ENCODE measurements at regions not wholly inside any gene's neighbourhood (a gene's known extent, or its start where the extent isn't known, plus 50 kb on each side); places are given as distances from the start of the nearest gene placed in this dataset.
"Not testable (repeated sequence)": the region's sequence is repeated elsewhere in the genome, so short reads cannot be mapped to it uniquely, and the experiment has no call there.

DNA sequence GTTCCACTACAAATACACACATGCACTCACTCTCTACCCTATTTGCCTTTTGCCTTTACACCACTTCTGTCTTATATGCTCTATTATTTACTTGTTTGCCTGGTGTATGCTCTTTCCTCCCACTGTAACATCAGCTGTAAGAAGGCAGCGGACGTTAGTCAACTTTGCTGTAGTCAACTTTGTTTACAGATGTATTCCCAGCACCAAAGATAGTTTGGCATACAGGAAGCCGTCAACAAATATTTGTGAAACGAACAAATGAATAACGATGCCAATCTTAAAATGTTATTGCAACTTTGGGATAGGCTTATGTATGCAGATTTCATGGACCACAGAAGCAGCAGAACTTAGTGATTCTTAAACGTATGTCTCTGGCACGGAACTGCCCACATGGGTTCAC, 138.3 kb upstream of the GALNT2 start:
- Mint-ChIP-seq H3K4me1 (ENCODE audit: low read depth) (no peaks in the 10 kb centered on the region), H3K27ac (no peak overlapping the region), H3K4me3 (no peak overlapping the region), H3K9me3 (ENCODE audit: insufficient read depth) (no peaks in the 10 kb centered on the region), H3K27me3 (ENCODE audit: low read depth) (peaks cover 31% of the 10 kb centered on the region), H3K36me3 (ENCODE audit: low read depth) (no peaks in the 10 kb centered on the region)
- ATAC-seq (no peak), DNase-seq (no peak)
- CTCF ChIA-PET: no interaction called here
- POLR2A ChIA-PET: no interaction called here

DNA sequence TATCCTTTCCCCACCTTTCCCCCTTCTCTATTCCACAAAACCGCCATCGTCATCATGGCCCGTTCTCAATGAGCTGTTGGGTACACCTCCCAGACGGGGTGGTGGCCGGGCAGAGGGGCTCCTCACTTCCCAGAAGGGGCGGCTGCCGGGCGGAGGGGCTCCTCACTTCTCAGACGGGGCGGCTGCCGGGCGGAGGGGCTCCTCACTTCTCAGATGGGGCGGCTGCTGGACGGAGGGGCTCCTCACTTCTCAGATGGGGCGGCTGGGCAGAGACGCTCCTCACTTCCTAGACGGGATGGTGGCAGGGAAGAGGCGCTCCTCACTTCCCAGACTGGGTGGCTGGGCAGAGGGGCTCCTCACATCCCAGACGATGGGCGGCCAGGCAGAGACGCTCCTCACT, 135.3 kb upstream of the GALNT2 start:
- ATAC-seq; H3K9me3 Mint-ChIP-seq (ENCODE audit: insufficient read depth); H3K4me1 Mint-ChIP-seq (ENCODE audit: low read depth); CTCF ChIA-PET; H3K27ac Mint-ChIP-seq; POLR2A ChIA-PET; DNase-seq; H3K36me3 Mint-ChIP-seq (ENCODE audit: low read depth); H3K4me3 Mint-ChIP-seq: not testable (repeated sequence)
- peaks cover 25% of the 10 kb centered on the region for H3K27me3 Mint-ChIP-seq (ENCODE audit: low read depth)

DNA sequence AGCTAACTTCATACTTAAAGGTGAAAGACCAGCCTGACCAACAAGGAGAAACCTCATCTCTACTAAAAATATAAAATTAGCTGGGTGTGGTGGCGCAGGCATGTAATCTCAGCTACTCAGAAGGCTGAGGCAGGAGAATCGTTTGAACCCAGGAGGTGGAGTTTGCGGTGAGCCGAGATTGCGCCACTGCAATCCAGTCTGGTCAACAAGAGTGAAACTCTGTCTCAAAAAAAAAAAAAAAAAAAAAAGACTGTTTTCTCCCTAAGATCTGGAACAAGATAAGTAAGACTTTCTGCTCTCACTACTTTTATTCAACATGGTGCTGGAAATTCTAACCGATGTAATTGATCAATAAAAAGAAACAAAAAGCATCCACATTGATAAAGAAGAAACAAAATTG, 131.9 kb upstream of the GALNT2 start:
- POLR2A ChIA-PET; CTCF ChIA-PET; H3K4me3 Mint-ChIP-seq; ATAC-seq; H3K9me3 Mint-ChIP-seq (ENCODE audit: insufficient read depth); DNase-seq; H3K36me3 Mint-ChIP-seq (ENCODE audit: low read depth); H3K27ac Mint-ChIP-seq; H3K4me1 Mint-ChIP-seq (ENCODE audit: low read depth): not testable (repeated sequence)
- H3K27me3 Mint-ChIP-seq (ENCODE audit: low read depth): peaks cover 21% of the 10 kb centered on the region

DNA sequence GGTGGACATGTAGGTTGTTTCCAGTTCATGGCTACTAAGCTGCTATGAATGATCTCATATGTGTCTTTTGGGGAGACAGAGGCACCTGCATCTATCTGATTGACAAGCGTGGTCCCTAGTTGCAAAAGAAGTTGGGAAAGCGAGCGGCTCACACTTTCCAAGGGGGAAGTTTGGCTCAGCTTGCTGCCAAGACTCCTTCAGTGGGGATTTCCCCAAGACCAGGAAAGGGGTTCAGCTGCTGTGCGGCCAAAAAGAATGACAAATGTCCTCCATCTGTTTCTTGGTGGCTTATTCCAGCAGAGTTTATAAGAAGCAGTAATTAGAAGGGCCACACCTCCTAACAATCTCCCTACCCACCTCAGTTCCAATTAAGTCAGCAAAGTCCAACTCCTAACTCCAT, 128.5 kb upstream of the GALNT2 start:
- Mint-ChIP-seq H3K36me3 (ENCODE audit: low read depth) (no peaks in the 10 kb centered on the region), H3K4me1 (ENCODE audit: low read depth) (no peaks in the 10 kb centered on the region), H3K4me3 (no peak overlapping the region), H3K27ac (no peak overlapping the region), H3K27me3 (ENCODE audit: low read depth) (peaks cover 15% of the 10 kb centered on the region), H3K9me3 (ENCODE audit: insufficient read depth) (no peaks in the 10 kb centered on the region)
- no peak for DNase-seq
- ATAC-seq: no peak
- ChIA-PET CTCF (no interaction called here), POLR2A (interaction anchor here (0.6 kb wide), 1 partner anchor 847 kb away, joined by 3 read pairs; no protein-coding TSS in a partner anchor)

DNA sequence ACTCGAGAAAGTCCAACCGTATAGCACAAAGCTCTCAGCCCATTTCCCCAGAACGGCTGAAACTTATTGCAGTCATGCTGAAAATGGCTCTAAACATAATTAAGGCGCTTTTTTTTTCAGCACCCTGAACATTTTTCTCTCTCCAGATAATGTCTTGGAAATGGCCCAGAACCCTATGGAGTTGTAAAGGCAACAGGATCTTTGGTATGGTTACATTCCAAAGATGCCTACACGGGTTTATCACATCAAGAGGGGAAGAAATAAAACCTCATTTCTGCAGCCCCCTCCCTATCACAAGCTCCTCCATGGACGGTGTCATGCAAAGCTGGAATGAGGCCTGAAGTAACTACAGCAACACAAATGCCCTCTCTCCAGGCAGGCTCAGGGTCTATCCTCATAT, 126.4 kb upstream of the GALNT2 start:
- no peaks in the 10 kb centered on the region for H3K4me1 Mint-ChIP-seq (ENCODE audit: low read depth)
- H3K27ac Mint-ChIP-seq: no peak overlapping the region
- no peaks in the 10 kb centered on the region for H3K36me3 Mint-ChIP-seq (ENCODE audit: low read depth)
- DNase-seq: no peak
- CTCF ChIA-PET: no interaction called here
- H3K9me3 Mint-ChIP-seq (ENCODE audit: insufficient read depth): no peaks in the 10 kb centered on the region
- peaks cover 6% of the 10 kb centered on the region for H3K27me3 Mint-ChIP-seq (ENCODE audit: low read depth)
- POLR2A ChIA-PET: no interaction called here
- no peak overlapping the region for H3K4me3 Mint-ChIP-seq
- no peak for ATAC-seq

DNA sequence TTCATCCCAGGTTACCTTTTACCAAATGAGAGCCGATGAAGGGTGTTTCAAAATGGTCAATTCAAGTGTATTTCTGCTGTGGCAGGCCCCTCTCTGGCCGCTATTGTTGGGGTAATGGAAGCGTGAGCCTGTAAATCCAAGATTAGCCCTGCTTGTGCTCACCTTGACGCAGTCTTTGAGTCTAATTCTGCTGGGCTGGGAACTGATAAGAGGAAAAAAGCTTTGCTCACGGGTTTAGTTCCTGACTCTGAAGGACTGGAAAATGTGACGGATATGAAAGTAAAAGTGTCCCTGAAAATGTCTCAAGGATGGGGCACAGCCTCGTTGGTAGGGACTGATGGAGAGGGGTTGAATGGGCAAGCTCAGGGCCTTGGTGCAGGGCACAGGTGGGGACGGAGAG, 125.9 kb upstream of the GALNT2 start:
- peaks cover 6% of the 10 kb centered on the region for H3K27me3 Mint-ChIP-seq (ENCODE audit: low read depth)
- no peaks in the 10 kb centered on the region for H3K36me3 Mint-ChIP-seq (ENCODE audit: low read depth)
- DNase-seq (no peak), ATAC-seq (no peak)
- CTCF ChIA-PET: no interaction called here
- H3K9me3 Mint-ChIP-seq (ENCODE audit: insufficient read depth): no peaks in the 10 kb centered on the region
- POLR2A ChIA-PET: no interaction called here
- no peak overlapping the region for H3K27ac Mint-ChIP-seq
- no peaks in the 10 kb centered on the region for H3K4me1 Mint-ChIP-seq (ENCODE audit: low read depth)
- H3K4me3 Mint-ChIP-seq: no peak overlapping the region

DNA sequence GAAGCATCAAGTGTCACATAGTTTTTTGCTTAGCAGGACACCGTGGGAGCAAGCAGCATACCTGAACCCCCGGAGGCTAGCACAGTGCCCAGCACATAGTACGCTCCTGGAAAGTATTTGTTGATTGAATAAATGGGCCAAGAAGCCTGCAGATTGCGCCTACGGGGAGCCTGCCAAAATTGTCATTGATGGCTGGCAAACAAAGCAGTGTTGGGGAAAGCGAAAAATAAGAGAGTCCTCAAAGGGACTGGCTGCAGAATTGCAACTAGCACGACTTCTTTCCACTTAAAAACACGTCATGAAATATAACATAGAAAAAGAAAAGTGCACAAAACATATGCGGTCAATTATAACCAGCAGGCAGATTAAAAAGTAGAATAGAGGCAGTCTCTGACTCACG, 125.2 kb upstream of the GALNT2 start:
- no peak overlapping the region for H3K4me3 Mint-ChIP-seq
- no peaks in the 10 kb centered on the region for H3K4me1 Mint-ChIP-seq (ENCODE audit: low read depth)
- CTCF ChIA-PET: no interaction called here
- no peak overlapping the region for H3K27ac Mint-ChIP-seq
- peaks cover 6% of the 10 kb centered on the region for H3K27me3 Mint-ChIP-seq (ENCODE audit: low read depth)
- POLR2A ChIA-PET: no interaction called here
- no peaks in the 10 kb centered on the region for H3K9me3 Mint-ChIP-seq (ENCODE audit: insufficient read depth)
- DNase-seq: no peak
- no peak for ATAC-seq
- H3K36me3 Mint-ChIP-seq (ENCODE audit: low read depth): no peaks in the 10 kb centered on the region

DNA sequence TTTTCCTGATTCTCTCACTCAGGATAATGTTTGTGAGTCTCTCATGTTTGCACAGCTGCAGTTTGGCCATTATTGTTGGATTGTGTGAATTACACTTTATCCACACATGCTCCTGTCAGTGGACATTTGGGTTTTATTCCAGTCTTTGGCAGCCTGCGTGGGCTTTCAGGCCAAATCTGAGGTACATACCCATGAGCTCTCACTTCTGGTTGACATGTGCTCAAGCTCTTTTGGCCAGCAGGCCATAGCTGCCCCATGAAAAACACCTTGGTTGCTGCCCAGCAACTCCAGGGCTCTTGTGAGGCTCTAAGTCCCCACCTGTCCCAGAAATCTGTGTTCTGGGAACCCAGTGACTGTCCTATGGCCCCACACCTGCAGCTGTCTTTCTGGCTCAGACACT, 124.5 kb upstream of the GALNT2 start:
- POLR2A ChIA-PET: no interaction called here

DNA sequence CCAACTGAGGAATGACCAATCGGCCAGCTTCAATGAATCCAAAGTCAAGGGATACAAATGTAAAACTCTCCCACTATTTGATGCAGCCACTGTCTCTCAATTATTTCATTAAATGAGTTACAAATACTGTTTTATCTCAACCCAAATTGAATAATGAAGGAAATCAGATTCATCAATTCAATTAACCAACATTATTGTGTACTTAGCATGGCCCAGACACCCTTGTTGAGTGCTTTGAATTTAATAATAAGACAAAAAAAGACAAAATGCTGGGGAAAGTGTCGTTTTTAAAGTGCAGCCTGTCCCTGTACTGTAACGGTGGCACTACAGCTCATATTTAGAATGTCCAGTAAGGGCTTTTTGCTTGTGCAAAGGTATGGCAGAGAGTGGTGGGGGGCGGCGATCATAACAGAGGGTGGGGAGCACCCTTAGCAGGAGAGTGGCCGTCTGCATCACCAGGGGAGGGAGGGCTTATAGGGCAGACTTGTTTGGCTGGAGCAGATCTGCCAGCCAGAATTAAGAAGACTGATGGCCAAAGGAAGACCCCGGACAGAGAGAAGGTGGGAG, 123.8 kb upstream of the GALNT2 start:
- peaks cover 4% of the 10 kb centered on the region for H3K27me3 Mint-ChIP-seq (ENCODE audit: low read depth)
- ChIA-PET POLR2A (no interaction called here), CTCF (interaction anchor here (0.5 kb wide), 1 partner anchor 213 kb away, joined by 3 read pairs; no protein-coding TSS in a partner anchor)
- H3K36me3 Mint-ChIP-seq (ENCODE audit: low read depth): no peaks in the 10 kb centered on the region
- ATAC-seq (no peak), DNase-seq (no peak)
- H3K9me3 Mint-ChIP-seq (ENCODE audit: insufficient read depth): no peaks in the 10 kb centered on the region
- H3K4me1 Mint-ChIP-seq (ENCODE audit: low read depth): no peaks in the 10 kb centered on the region
- no peak overlapping the region for H3K27ac Mint-ChIP-seq
- no peak overlapping the region for H3K4me3 Mint-ChIP-seq

More for the DNA sequence above, 124.5 kb upstream of the GALNT2 start:
- H3K9me3 Mint-ChIP-seq (ENCODE audit: insufficient read depth): no peaks in the 10 kb centered on the region
- peaks cover 6% of the 10 kb centered on the region for H3K27me3 Mint-ChIP-seq (ENCODE audit: low read depth)
- ATAC-seq (no peak), DNase-seq (no peak)
- CTCF ChIA-PET: no interaction called here
- no peaks in the 10 kb centered on the region for H3K4me1 Mint-ChIP-seq (ENCODE audit: low read depth)
- no peak overlapping the region for H3K4me3 Mint-ChIP-seq
- no peaks in the 10 kb centered on the region for H3K36me3 Mint-ChIP-seq (ENCODE audit: low read depth)
- no peak overlapping the region for H3K27ac Mint-ChIP-seq

DNA sequence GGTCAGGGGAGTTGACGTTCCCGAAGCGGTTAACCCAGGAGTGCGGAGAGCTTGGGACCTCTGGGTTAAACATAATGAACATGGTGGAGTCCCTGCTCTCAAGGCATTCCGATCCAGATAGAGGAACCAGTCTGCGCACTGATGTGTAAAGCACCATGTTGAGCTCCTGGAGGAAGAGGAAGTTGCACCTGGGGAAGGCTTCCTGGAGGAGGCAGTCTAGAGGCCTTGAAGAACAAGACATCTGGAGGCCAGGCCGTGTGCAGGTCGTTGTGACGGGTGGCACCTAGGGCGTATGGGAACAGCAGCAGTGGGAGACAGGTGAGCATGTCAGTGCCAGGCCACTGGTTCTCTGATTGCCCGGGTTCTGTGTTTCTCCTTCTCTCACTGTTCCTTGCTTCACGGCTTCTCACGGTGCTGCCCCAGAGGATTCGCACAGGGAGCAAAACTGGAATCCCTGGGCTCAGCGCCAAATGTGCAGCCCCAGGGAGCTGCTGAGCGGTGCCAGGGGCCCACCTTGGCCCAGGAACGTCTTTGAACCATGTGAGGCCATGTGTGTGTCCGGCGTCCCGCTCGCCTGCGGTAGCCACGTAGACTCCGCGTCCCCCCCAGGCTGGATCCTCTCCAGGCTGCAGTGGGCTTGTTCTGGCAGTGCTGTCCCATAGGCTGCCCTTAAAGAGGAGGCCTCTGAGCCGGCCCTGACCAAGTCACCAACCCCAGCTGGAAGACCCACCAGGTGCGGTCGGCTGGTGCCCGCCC, 122.9 kb upstream of the GALNT2 start:
- ChIA-PET POLR2A (no interaction called here), CTCF (no interaction called here)
- peaks cover 3% of the 10 kb centered on the region for H3K27me3 Mint-ChIP-seq (ENCODE audit: low read depth)
- no peaks in the 10 kb centered on the region for H3K36me3 Mint-ChIP-seq (ENCODE audit: low read depth)
- no peak overlapping the region for H3K27ac Mint-ChIP-seq
- no peak for ATAC-seq
- DNase-seq: no peak
- no peaks in the 10 kb centered on the region for H3K9me3 Mint-ChIP-seq (ENCODE audit: insufficient read depth)
- no peaks in the 10 kb centered on the region for H3K4me1 Mint-ChIP-seq (ENCODE audit: low read depth)
- H3K4me3 Mint-ChIP-seq: no peak overlapping the region

DNA sequence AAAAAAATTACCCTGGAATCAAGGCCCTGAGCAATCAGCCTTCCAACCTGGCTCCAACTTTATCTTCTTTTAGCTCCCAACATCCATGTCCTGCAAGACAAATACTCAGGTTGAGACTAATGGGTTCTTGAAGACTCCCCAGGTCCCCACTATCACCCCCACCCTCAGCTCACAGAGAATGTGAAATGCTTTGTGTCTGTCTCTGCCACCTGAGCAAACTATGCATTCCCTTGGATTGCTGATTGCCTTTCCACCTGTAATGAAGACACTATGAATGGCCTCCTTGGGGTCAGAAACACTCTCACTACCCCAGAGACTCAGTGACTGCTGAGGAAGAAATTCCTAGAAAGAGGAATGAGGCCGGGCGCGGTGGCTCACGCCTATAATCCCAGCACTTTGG, 121.2 kb upstream of the GALNT2 start:
- no peaks in the 10 kb centered on the region for H3K9me3 Mint-ChIP-seq (ENCODE audit: insufficient read depth)
- H3K4me3 Mint-ChIP-seq: no peak overlapping the region
- CTCF ChIA-PET: no interaction called here
- POLR2A ChIA-PET: no interaction called here
- DNase-seq (no peak), ATAC-seq (no peak)
- H3K36me3 Mint-ChIP-seq (ENCODE audit: low read depth): no peaks in the 10 kb centered on the region
- H3K27ac Mint-ChIP-seq: no peak overlapping the region
- no peaks in the 10 kb centered on the region for H3K4me1 Mint-ChIP-seq (ENCODE audit: low read depth)
- H3K27me3 Mint-ChIP-seq (ENCODE audit: low read depth): peaks cover 13% of the 10 kb centered on the region

DNA sequence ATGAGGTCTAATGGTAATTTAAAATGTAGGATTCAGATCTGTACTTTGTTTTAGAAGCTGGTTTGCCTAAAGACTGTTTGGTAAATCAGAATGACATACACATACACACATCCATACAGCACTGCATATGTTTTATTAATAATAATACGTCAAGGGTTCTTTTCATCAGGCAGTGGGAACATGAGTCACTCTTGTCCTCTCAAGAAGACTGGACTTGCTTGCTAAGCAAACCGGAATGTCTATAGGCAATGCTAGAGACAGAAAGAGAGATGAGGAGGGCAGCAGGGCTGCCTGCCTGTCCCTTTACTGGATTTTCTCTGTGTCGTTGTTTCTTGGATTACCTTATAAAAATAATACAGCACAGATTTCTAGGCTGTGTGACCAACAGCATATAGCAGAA, 119.1 kb upstream of the GALNT2 start:
- no peak for ATAC-seq
- CTCF ChIA-PET: no interaction called here
- no peaks in the 10 kb centered on the region for H3K9me3 Mint-ChIP-seq (ENCODE audit: insufficient read depth)

DNA sequence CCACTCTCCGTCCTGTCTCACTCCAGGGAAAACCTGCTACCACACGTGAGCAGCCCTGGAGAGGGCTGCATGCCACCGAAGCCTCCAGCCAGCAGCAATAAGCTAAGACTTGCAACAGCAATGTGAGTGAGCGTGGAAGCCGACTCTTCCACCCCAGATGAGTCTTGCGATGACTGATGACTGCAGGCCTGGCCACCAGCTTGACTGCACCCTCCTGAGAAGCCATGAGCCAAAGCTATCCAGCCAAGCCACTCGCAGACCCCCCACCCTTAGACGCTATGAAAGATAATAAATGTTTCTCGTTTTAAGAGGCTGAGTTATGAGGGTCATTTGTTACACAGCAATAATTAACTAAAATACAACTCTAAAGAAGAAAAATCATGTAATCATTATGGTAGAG, 118.6 kb upstream of the GALNT2 start:
- Mint-ChIP-seq H3K9me3 (ENCODE audit: insufficient read depth) (no peaks in the 10 kb centered on the region), H3K4me3 (no peak overlapping the region), H3K4me1 (ENCODE audit: low read depth) (no peaks in the 10 kb centered on the region), H3K27me3 (ENCODE audit: low read depth) (peaks cover 15% of the 10 kb centered on the region), H3K36me3 (ENCODE audit: low read depth) (no peaks in the 10 kb centered on the region), H3K27ac (no peak overlapping the region)
- DNase-seq (no peak), ATAC-seq (no peak)
- ChIA-PET POLR2A (no interaction called here), CTCF (no interaction called here)

More for the DNA sequence above, 119.1 kb upstream of the GALNT2 start:
- POLR2A ChIA-PET: no interaction called here
- no peak for DNase-seq
- peaks cover 15% of the 10 kb centered on the region for H3K27me3 Mint-ChIP-seq (ENCODE audit: low read depth)
- H3K4me3 Mint-ChIP-seq: no peak overlapping the region
- no peaks in the 10 kb centered on the region for H3K4me1 Mint-ChIP-seq (ENCODE audit: low read depth)
- no peak overlapping the region for H3K27ac Mint-ChIP-seq
- no peaks in the 10 kb centered on the region for H3K36me3 Mint-ChIP-seq (ENCODE audit: low read depth)

Measured in activated CD8-positive, alpha-beta T cell treated with anti-CD3 and anti-CD28 coated beads, Interleukin-2, amount 10 ng/mL, durations not matched to agents 7 days and 5 days (primary cell).